ENCODE measurements at regions not wholly inside any gene's neighbourhood (a gene's known extent, or its start where the extent isn't known, plus 50 kb on each side); places are given as distances from the start of the nearest gene placed in this dataset.

DNA sequence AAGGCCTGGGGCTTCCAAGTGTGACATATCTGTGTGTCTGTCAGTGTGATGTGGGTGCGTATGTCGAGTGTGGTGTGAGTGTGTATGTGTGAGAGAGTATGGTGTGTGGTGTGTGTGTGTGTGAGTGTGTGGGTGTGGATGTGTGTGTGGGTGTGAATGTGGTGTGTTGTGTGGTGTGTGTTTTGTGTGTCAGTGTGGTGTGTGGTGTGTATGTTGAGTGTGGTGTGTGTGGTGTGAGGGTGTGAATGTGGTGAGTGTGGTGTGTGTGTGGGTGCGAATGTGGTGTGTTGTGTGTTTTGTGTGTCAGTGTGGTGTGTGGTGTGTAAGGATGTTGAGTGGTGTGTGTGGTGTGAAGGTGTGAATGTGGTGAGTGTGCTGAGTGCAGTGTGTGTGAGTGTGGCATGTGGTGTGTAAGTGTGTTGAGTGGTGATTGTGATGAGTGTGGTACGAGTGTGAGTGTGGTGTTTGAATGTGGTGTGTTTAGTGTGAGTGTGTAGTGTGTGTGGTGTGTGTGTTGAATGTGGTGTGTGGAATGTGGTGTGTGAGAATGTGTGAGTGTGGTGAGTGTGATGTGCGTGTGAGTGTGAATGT is 61.6 kb upstream of the SORCS2 start:
- TF ChIP-seq, protein P1, sequence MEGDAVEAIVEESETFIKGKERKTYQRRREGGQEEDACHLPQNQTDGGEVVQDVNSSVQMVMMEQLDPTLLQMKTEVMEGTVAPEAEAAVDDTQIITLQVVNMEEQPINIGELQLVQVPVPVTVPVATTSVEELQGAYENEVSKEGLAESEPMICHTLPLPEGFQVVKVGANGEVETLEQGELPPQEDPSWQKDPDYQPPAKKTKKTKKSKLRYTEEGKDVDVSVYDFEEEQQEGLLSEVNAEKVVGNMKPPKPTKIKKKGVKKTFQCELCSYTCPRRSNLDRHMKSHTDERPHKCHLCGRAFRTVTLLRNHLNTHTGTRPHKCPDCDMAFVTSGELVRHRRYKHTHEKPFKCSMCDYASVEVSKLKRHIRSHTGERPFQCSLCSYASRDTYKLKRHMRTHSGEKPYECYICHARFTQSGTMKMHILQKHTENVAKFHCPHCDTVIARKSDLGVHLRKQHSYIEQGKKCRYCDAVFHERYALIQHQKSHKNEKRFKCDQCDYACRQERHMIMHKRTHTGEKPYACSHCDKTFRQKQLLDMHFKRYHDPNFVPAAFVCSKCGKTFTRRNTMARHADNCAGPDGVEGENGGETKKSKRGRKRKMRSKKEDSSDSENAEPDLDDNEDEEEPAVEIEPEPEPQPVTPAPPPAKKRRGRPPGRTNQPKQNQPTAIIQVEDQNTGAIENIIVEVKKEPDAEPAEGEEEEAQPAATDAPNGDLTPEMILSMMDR (conservative IDR thresholded peaks at IDR 0.05), result no peak
- no peak overlapping the region for H3K27ac ChIP-seq

GRCh38 chr4:7129871-7130620 is 62.2 kb upstream of the GRPEL1 start:
- H3K27ac ChIP-seq, result no peak overlapping the region
- TF ChIP-seq, protein P1 (conservative IDR thresholded peaks at IDR 0.05), result no peak

DNA sequence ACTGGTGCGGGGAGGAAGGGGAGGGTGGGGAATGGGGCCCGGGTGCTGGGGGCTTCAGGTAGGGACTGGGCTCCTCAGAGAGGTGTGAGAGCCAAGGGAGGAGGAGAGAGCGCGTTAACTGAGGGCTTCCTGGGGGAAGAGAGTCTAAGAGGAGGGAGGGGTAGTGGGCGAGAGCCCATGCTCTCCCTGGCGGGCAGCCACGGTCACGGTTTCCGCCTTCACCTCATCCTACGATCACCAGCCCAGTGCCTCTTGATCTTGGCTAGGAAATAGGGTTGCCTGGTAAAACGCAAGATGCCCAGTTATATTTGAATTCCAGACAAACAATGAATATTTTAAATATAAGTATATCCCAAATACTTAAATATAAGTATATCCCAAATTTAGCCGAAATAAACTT is 60.8 kb upstream of the GRPEL1 start:
- TF ChIP-seq, protein P1 (conservative IDR thresholded peaks at IDR 0.05), result no peak
- no peak overlapping the region for H3K27ac ChIP-seq

GRCh38 chr4:7128234-7128633 is 60.4 kb upstream of the GRPEL1 start:
- no peak overlapping the region for H3K27ac ChIP-seq
- TF ChIP-seq, protein P1 (conservative IDR thresholded peaks at IDR 0.05), result no peak

GRCh38 chr4:7127576-7127975 is 59.7 kb upstream of the GRPEL1 start:
- no peak overlapping the region for H3K27ac ChIP-seq

DNA sequence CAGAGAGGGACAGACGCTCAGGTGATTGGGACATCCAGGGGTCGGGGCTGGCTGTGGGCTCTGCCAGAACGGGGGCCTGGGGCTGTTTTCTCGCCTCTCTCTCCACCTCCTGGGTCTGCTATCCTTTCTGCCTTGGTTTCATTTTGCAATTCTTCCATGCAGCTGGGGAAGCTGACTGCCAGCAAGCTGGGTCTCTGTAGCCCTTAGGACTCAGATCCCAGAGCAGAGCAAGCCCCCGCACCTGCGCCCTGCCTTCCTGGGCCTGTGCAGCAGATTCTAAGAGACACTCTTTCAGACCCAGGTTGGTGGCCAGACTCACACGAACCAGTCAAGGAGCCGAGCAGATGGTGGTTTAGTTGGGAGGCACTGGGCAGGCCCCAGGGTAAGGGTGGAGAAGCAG is 59.1 kb upstream of the GRPEL1 start:
- no peak overlapping the region for H3K27ac ChIP-seq
- TF ChIP-seq, protein P1 (conservative IDR thresholded peaks at IDR 0.05), result no peak

More at GRCh38 chr4:7127576-7127975, 59.7 kb upstream of the GRPEL1 start:
- TF ChIP-seq, protein P1 (conservative IDR thresholded peaks at IDR 0.05), result no peak

DNA sequence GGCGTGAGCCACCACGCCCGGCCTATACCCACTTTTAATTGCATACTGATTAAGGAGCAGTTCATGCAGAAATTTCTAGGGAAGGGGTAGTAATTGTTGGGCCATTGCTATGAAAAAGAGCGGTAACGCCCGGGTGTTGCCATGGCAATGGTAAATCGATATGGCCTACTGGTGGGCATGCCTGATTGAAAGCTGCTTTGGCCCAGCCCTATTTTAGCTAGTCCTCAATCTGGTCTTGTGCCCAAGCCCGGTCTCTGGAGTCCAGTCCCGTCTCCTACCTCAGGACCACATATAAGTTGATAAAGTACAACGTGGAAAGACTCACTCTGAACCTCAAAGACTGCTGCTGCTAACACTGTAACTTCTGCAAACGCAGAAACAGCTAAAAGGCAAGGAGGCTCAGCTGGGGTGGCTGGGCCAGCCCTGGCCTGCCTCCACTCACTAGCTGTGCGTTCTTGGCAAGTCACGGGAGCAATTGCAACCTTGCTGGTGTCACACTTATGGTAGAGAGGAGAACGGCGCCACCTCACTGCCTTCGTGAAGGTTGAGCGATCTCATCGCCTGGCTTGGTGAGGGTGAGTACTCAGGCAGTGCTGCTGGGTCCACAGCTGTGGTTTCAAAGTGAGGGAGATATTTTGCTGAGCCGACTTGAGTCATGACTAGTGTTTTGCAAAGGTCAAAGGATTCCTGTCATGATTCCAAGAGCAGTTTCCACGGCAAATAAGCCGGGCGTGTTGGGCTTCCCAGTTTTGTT is 57.0 kb upstream of the GRPEL1 start:
- peak overlapping the region; percentile 21; the same call in 1 of the 2 replicates for H3K27ac ChIP-seq
- TF ChIP-seq, protein P1 (conservative IDR thresholded peaks at IDR 0.05), result no peak
